NCI-H1092 treated with DMSO at 0.1 percent for 48 hours (cell line): ENCODE measurements at regions not wholly inside any gene's neighbourhood (a gene's known extent, or its start where the extent isn't known, plus 50 kb on each side); places are given as distances from the start of the nearest gene placed in this dataset.
"Not testable (repeated sequence)": the region's sequence is repeated elsewhere in the genome, so short reads cannot be mapped to it uniquely, and the experiment has no call there.

ENCODE experiments used
- DNase-seq: peaks from one replicate; lab custom pipeline; 2025; lab: John Stamatoyannopoulos, UW

DNA sequence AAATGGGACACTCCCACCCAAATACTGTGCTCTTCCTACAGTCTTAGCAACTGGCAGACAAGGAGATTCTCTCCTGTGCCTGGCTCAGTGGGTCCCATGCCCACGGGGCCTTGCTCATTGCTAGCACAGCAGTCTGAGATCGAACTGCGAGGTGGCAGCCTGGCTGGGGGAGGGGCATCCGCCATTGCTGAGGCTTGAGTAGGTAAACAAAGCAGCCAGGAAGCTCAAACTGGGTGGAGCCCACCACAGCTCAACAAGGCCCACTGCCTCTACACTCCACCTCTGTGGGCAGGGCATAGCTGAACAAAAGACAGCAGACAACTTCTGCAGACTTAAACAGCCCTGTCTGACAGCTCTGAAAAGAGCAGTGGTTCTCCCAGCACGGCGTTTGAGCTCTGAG, 174.8 kb downstream of the COL12A1 start:
- DNase-seq = not testable (repeated sequence)

DNA sequence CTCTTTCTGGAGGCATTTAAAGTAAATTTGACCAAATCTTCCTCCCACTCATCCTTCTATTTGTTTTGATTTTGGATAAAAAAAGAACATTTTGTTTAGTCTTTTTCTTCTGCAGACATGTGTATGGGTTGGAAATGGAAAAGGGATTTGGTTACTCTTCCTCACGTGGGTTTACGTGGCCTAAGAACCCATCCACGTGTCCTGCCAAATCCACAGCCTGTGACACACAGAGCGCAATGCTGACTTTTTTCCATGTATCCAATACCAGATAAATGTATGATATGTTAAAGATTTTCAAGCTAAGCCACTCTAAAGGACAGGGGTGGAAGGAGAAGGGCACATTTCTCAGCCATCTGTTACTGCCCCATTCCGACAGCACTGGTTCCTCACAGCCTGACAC, 176.5 kb downstream of the COL12A1 start:
- DNase-seq = no peak

DNA sequence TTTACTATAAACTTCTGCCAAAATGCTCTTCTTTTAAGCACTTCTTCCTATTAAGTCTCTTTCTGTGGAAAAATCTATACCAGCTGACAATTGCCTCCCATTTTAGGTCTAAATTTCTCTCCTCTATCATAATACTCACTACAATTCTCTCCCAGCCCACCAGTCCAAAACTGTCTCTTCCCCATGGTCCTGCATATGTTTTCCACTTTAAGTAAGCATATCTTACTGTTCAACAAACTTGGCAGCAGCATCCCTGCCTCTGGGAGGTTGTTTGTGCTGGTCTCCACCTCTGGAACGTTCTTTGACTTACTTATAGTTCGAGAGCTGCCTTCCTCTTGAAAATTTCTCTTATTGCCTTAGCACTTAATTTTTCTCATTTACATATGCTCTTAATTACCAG, 180.5 kb downstream of the COL12A1 start:
- no peak for DNase-seq

DNA sequence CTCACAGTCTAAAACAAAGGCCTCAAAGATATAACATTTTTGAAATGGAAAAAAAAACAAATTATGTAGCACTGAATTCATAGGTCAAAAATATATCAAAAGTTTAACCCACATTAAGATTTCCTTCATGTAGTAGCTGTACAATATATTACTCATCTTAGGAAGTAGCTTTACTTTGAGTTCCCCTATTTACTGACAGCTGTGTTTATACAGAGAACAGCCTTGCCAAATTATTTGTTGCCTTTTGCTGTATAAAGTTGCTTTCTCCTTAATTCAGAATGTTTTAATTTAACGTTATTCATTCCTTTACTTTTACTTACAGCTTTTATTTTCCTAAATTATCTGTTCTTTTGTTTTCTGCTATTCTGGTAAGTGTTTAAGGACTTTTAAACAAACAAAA, 181.0 kb downstream of the COL12A1 start:
- DNase-seq = no peak

- no peak for DNase-seq
These were observed 182.2 kb downstream of the COL12A1 start for GRCh38 chr6:75023634-75024033.

- no peak for DNase-seq
These were observed 184.9 kb downstream of the COL12A1 start for GRCh38 chr6:75020971-75021370.

- DNase-seq = no peak
These were observed 185.5 kb downstream of the COL12A1 start for GRCh38 chr6:75020376-75020775.

DNA sequence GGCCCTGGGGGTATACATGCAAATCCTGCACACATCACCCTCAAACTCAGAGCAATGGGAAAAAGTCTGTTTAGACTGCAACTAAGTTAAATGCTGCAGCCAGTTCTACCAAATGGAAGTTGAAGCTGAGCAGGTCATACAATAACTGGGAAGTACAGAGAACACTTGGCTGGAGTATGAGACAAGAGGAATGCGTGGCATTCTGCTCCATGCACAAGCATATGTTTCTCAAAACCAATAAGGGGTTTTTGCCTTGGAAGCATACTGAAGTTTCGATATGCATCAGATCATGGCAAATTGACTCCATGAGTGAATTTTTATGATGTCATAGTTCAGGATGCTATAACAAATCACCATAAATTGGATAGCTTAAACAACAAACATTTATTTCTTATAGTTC, 193.8 kb downstream of the COL12A1 start:
- DNase-seq = no peak

DNA sequence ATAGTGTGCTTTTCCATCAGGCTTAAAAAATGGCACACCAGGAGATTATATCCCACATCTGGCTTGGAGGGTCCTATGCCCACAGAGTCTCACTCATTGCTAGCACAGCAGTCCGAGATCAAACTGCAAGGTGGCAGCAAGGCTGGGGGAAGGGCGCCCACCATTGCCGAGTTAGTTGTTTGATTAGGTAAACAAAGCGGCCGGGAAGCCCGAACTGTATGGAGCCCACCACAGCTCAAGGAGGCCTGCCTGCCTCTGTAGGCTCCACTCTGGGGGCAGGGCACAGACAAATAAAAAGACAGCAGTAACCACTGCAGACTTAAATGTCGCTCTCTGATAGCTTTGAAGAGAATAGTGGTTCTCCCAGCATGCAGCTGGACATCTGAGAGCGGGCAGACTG, 201.9 kb downstream of the COL12A1 start:
- DNase-seq = not testable (repeated sequence)

DNA sequence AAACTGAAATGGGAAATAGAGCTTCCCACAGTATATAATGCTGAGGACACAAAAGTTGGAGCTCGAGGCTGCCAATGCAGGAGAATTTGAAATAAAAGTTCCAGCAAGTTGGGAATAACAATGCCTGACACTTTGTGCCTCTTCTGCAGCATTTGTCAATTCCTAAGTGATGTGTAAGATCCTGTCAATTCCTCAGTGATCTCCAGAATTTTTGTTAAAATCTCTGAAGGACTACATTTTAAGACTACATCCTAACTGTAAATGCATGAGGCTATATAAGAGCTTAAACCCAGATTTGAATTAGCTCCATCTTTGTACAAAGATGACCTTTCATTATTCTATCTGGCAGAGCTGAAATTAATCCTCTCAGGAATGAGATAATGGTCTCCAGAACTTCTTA, 208.2 kb downstream of the COL12A1 start:
- no peak for DNase-seq

DNA sequence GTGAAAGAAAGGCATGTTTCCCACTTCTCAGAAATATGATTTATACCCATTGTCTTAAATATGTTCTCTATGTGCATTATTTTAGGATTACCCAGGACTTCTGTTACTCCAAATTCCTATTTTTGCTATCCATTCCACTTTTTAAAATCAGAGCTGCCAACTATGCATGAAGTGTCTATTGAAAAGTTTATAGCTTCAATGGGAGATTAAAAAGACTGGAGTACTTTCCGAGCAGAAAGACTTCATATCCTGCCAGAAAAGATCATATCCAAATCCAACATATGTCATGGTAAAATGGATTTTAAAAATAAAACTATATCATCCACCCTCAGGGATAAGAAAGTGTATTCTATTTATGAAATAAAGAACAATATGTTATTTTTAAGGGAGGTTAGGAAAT, 212.7 kb downstream of the COL12A1 start:
- no peak for DNase-seq

- no peak for DNase-seq
These were observed 214.1 kb downstream of the COL12A1 start for GRCh38 chr6:74991573-74992332.

DNA sequence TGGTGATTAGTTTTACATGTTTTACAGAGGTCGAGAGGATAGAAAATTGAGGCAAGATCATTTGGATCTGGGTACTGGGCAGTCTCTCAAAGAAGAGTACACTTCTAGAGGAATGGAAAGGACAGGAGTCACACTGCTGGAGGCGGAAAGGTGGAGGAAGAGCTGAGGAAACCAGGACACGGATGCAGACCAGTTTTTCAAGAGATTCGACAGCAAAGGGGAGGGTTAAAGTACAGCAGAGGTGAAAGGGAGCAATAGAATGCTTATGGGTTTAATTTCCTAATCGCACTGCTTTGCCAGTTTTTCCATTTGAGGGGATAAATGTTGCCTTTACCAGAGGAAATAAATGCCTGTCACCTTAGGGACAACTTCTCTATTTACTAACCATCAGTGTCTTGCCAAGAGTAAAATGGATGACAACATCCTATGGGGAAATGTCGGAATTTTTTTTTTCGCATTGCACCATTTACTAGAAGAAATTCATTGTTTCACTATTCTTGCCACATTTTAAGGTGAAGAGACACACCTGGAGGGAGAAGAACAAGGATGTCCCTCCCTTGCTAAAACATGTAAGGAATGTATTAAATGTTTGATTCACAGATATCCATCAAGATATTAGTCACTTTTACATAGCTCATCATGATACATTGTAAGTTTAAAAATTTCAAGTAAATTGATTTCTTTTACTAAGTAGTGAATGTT, 226.6 kb downstream of the COL12A1 start:
- no peak for DNase-seq

- no peak for DNase-seq
These were observed 229.2 kb downstream of the COL12A1 start for GRCh38 chr6:74976701-74977100.

DNA sequence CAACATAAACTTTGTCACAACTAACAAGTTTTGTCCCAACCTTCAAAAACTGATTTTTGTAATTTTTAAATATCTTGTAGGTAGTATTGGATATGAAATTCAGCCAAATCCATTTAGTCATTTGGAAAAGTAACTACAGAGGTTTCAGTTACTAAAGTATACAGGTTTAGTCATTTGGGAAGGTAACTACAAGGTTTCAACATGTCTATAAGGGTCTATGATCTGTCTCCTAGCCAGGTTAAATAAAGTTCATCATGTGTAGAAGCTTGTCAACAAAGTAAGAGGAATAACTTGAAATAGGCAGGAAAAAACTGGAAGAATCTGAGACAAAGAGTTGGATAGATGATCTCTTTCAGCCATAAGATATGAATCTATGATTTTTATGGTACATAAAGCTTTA, 229.8 kb downstream of the COL12A1 start:
- DNase-seq = no peak

GRCh38 chr6:74973591-74973990, 232.3 kb downstream of the COL12A1 start:
- no peak for DNase-seq

- DNase-seq = no peak
These were observed 234.2 kb downstream of the COL12A1 start for GRCh38 chr6:74971633-74972032.

DNA sequence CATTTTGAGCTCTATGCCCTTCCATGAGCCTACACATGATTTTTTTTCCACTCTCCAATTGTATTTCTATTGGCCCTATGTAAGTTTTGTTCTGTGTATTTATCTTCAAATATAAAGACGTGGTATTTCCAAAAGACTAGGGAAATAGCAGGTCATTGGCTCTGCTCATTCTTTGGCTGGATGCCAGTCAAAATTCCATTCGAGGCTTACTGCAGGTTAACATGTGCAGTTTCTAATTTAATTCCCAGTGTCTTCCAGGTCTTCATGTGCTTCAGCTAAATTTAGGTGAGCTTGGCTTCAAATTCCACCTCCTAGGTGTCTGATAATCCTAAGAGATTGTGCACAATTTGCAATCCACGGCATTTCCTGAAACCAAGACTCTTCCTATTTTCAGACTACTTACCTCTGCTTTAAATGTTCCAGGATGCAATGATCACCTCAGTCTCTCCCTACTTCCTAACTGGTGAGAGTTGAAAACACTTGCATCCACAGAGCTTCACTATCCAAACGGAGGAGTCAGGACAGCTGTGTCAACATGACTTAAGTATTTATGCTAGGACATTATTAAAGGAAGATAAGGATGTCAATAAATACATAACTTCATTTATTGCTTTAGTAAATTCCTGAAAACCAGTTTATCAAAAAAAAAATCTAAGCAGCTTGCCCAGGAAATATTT, 236.1 kb downstream of the COL12A1 start:
- no peak for DNase-seq

- DNase-seq = no peak
These were observed 238.0 kb downstream of the COL12A1 start for GRCh38 chr6:74967821-74968220.

DNA sequence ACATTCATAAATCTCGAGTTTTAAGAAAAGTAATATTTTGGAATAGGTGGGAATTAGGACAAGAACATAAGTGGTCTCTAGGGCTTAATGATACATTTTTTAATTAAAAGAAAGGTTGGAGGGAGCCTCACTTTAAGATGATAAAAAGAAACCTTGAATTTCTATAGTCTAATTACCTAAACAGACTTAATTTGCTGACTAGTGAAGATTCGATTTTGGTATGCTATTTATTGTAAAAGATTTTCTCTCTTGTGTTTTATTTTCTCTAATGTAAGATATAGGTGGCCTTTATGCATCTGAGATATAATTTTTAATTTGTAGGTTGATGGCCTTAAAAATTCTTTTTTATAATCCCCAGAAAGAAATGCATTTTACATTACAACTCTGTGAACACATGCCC, 239.1 kb downstream of the COL12A1 start:
- DNase-seq = no peak

DNA sequence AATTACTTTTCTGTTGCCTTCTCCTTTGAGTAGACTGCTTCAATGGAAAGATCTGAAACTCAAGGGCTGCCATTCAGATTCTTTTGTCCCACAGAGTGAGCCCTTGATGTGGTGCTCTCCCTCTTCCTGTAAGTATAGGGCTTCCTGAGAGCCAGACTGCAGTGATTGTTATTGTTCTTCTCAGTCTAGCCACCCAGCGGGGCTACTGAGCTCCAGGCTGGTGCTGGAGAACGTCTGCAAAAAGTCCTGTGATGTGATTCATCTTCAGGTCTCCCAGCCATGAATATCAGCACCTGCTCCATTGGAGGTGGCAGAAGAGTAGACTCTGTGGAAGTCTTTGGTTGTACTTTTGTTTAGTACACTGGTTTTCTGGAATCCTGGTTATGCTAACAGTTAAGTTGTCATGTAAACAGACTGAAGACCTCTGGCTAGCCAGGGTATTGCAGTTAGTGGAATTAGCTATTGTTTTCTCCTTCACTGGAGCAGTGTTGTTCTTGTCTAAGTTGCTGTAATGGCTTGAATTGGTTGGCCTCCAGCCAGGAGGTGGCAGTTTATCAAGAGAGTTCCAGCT, 240.9 kb downstream of the COL12A1 start:
- DNase-seq = no peak

DNA sequence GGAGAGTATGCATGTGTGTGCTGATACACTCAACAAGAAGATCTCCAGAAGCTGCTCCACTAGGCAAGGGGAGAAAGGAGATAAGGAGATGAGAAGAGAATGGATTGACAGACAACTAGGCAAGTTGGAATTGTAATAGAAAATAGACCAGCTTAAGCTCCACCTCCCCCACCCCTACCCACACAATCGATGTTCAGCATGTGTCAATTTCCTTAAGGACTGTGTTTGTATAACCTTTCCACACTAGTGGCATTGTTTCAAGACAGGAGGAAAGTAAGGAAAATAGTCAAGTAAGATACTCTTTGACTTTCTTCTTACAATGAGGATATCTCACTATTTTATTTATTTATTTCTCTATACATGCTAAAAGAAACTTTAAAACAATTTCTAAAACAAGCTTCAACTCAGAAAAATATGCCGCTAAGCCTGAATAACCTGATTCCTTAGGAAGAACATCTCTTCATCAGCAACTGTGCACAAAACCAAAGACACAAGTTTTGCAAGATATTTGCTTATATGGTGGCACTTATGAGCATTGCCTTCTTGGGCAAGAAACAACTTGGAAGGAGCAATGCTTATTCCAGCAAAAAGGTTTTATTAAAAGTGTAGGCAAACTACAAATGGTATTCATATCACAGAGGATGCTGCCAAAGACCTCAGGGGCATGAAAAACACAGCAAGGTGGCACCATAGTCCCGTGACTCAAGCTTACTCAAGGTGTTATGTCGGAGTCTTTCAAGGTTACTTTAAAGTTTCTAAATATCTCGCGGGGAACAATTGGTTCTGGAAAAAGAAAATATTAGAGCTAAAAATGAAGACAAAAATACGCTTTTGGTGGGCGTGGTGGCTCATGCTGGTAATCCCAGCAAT, 249.1 kb downstream of the COL12A1 start:
- DNase-seq = no peak
